Fibroblast of pulmonary artery (primary cell): ENCODE measurements at regions not wholly inside any gene's neighbourhood (a gene's known extent, or its start where the extent isn't known, plus 50 kb on each side); places are given as distances from the start of the nearest gene placed in this dataset.

Source experiments
- DNase-seq: peaks from one replicate; pipeline ENCODE4 v3.0.0-alpha.2; 2010; ENCODE audit warnings: low read depth
- H3K4me3 ChIP-seq: replicated peaks from 2 replicates; pipeline ENCODE4 v1.5.1; 2011; ENCODE audit warnings: low read depth, mild to moderate bottlenecking, control low read depth, low read length, moderate library complexity
- TF ChIP-seq, protein P1 (sequence below): IDR thresholded peaks from 2 replicates; pipeline ENCODE4 v1.5.1; 2011; ENCODE audit warnings: mild to moderate bottlenecking, control low read depth, low read length, inconsistent platforms; ENCODE audit errors: missing control alignments

DNA sequence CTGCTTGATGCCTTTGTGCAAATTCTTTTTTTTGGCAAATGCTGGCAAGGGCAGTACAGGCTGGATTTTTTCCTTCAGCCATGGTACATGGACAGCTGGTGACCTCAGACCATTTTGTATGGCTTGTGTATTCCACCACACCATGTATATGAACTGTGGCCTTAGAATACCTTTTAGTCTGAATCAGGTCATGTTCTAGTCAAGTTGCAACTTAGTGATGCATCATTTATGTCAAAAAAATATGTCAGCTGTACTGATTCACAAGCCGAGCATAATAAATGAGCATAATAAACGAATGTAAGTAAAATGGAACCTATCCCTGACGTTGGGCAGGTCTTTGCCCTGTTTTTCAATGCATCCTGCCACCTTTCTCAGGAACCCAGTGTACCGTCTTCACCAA lies 219.7 kb upstream of the RUNX1 start:
- TF ChIP-seq, protein P1, sequence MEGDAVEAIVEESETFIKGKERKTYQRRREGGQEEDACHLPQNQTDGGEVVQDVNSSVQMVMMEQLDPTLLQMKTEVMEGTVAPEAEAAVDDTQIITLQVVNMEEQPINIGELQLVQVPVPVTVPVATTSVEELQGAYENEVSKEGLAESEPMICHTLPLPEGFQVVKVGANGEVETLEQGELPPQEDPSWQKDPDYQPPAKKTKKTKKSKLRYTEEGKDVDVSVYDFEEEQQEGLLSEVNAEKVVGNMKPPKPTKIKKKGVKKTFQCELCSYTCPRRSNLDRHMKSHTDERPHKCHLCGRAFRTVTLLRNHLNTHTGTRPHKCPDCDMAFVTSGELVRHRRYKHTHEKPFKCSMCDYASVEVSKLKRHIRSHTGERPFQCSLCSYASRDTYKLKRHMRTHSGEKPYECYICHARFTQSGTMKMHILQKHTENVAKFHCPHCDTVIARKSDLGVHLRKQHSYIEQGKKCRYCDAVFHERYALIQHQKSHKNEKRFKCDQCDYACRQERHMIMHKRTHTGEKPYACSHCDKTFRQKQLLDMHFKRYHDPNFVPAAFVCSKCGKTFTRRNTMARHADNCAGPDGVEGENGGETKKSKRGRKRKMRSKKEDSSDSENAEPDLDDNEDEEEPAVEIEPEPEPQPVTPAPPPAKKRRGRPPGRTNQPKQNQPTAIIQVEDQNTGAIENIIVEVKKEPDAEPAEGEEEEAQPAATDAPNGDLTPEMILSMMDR, result no peak
- no peak overlapping the region for H3K4me3 ChIP-seq
- no peak for DNase-seq

DNA sequence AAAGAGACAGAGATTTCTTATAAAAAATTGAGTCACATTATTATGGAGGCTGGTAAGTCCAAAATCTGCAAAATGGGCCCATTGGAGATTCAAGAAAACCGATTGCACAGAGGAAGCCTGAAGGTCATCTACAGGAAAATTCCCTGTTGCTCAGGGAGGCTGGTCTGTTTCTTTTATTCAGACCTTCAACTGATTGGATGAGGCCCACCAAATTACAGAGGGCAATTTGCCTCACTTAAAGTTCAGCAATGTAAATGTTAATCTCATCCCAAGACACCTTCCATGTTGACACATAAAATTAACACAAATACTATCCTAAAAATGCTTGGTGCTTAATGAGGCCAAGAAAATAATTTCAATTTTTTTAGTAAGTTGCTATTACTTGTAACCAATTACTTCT lies 219.2 kb upstream of the RUNX1 start:
- TF ChIP-seq, protein P1, result no peak
- H3K4me3 ChIP-seq, result no peak overlapping the region
- DNase-seq, result no peak

DNA sequence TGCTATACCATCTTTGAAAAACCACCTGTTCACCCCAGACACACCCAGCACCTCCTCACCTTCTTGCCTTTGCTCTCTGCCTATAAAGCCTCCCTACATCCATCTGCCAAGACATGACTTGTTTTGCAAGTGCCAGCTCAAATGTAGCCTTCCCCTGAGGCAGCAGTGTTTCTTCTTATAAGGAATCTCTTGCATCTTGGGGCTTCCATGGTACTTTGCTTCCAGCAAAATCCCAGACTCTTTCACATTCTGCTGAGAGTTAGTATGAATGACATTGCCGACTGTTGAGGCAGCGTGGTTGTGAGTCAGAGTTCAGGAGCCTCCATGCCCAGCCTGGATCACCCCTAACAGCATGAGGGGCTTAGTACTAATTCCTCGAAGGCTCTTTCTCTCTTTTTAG lies 217.4 kb upstream of the RUNX1 start:
- no peak for DNase-seq
- TF ChIP-seq, protein P1, result no peak
- no peak overlapping the region for H3K4me3 ChIP-seq

DNA sequence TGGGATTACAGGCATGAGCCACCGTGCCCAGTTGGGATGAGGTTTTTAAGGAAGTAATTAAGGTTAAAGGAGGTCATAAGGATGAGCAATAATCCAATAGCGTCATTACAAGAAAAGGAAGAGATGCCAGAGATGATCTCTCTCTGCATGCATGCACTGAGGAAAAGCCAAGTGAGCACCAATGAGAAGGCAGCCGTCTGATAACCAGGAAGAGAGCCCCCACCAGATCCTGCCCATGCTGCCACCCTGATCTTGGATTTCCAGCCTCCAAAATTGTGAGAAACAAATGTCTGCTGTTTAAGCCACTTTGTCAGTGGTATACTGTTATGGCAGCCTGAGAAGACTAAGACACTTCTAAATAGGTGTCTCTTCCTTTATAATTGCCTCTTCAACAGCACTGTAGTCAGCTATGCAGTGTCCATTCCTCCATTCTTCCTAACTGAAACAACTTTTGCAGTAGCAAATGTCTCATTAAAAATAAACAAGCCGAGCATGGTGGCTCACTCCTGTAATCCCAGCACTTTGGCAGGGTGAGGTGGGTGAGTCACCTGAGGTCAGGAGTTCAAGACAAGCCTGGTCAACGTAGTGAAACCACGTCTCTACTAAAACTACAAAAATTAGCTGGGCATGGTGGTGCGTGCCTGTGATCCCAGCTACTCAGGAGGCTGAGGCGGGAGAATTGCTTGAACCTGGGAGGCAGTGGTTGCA lies 216.2 kb upstream of the RUNX1 start:
- TF ChIP-seq, protein P1, result no peak
- DNase-seq, result peak; percentile 40
- no peak overlapping the region for H3K4me3 ChIP-seq

DNA sequence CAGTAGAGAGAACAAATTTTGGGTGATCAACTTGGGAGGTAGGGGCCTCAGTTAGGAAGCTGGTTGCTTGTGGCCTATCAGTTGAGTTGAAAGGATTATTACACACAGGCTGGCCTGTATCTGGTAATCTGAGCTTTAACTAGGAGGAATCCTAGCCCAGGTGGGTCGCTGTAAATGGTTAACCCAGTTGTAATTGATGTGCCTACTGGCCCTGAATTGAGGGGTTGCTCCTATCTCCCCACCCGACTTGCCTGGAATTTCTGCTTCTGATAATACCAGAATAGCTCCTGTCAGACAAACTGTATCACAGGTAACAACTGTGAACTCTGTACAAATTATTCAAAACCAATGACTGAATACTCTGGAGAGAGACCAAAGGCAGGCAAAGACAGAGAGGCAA lies 210.4 kb upstream of the RUNX1 start:
- H3K4me3 ChIP-seq, result no peak overlapping the region
- TF ChIP-seq, protein P1, result no peak
- DNase-seq, result no peak

DNA sequence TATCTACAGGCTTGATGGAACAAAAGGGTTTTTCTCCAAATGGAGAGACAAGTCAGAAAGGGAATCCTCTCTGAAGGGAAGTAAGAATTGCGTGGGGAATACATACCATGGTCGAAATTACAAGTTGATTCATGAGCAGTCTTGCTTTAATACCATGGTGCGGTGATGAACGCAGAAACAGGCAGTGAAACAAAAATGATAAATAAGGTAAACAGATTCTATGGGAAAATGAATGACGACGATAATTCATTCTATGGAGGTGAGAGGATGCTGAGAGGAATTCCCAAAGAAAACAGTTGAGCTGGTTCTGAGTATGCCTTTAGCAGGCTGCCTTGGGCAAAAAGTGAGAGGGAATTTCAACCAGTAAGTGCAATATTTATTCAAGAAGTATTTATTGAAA lies 209.4 kb upstream of the RUNX1 start:
- no peak for DNase-seq
- TF ChIP-seq, protein P1, result no peak
- no peak overlapping the region for H3K4me3 ChIP-seq

DNA sequence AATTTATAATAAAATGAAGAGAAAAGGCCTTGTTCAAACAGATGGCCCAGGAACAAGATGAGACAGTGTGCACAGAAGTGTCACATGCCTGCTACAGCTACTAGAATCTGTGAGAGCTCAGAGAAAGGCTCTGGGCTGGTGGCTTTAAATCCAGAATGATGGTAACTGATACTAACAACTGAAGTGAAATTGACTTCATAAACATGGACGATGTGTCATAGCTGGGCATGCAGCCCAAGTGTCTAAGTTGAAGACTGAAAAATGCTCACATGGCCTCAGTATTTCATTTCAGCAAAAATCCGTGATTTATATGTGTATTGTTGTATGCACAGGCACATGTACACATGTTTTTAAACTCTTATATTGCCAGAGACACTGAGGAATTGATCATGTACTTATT lies 208.3 kb upstream of the RUNX1 start:
- no peak overlapping the region for H3K4me3 ChIP-seq
- DNase-seq, result peak; percentile 96
- TF ChIP-seq, protein P1, result no peak
